ENCODE measurements at regions not wholly inside any gene's neighbourhood (a gene's known extent, or its start where the extent isn't known, plus 50 kb on each side); places are given as distances from the start of the nearest gene placed in this dataset.

- ATAC-seq: no peak
- Histone ChIP-seq H3K4me1 (no peaks in the 10 kb centered on the region), H3K27me3 (no peaks in the 10 kb centered on the region), H3K9me3 (no peaks in the 10 kb centered on the region), H3K4me3 (no peak overlapping the region), H3K36me3 (replicated peaks in 1 of 2; ENCODE audit: insufficient read depth in 1 of 2, low read depth in 2 of 2) (no peaks in the 10 kb centered on the region), H3K27ac (no peak overlapping the region)
- intact Hi-C loops (cut with DNase I): no loop called here
- WGBS, 2 donors: 54 to 56% methylated on average over 2 of the region's 2 CpGs
- DNase-seq: no peak
- no peak for TF ChIP-seq CTCF (IDR thresholded peaks at IDR 0.05)
- TF ChIP-seq POLR2A (IDR thresholded peaks at IDR 0.05): no peak
Measured at GRCh38 chr7:22631730-22632129, 95.3 kb upstream of the IL6 start.

GRCh38 chr7:22630069-22630468 lies 96.9 kb upstream of the IL6 start:
- no peak overlapping the region for H3K27ac ChIP-seq
- DNase-seq: no peak
- 95 to 100% methylated on average over 2 to 7 of the region's 7 CpGs for WGBS, 2 donors

GRCh38 chr7:22629056-22629455 lies 97.9 kb upstream of the IL6 start:
- Histone ChIP-seq H3K4me1 (no peaks in the 10 kb centered on the region), H3K36me3 (replicated peaks in 1 of 2; ENCODE audit: insufficient read depth in 1 of 2, low read depth in 2 of 2) (no peaks in the 10 kb centered on the region), H3K27me3 (no peaks in the 10 kb centered on the region), H3K4me3 (no peak overlapping the region), H3K27ac (no peak overlapping the region), H3K9me3 (no peaks in the 10 kb centered on the region)
- TF ChIP-seq POLR2A (IDR thresholded peaks at IDR 0.05): no peak
- no peak for TF ChIP-seq CTCF (IDR thresholded peaks at IDR 0.05)
- intact Hi-C loops (cut with DNase I): no loop called here
- ATAC-seq (no peak), DNase-seq (no peak)

More at GRCh38 chr7:22630069-22630468, 96.9 kb upstream of the IL6 start:
- ATAC-seq: no peak
- TF ChIP-seq CTCF (IDR thresholded peaks at IDR 0.05) (no peak), POLR2A (IDR thresholded peaks at IDR 0.05) (no peak)
- Histone ChIP-seq H3K36me3 (replicated peaks in 1 of 2; ENCODE audit: insufficient read depth in 1 of 2, low read depth in 2 of 2) (no peaks in the 10 kb centered on the region), H3K9me3 (no peaks in the 10 kb centered on the region), H3K27me3 (no peaks in the 10 kb centered on the region), H3K4me1 (no peaks in the 10 kb centered on the region), H3K4me3 (no peak overlapping the region)
- intact Hi-C loops (cut with DNase I): no loop called here

- Histone ChIP-seq H3K4me3 (no peak overlapping the region), H3K4me1 (no peaks in the 10 kb centered on the region), H3K27ac (no peak overlapping the region), H3K9me3 (no peaks in the 10 kb centered on the region), H3K27me3 (no peaks in the 10 kb centered on the region), H3K36me3 (replicated peaks in 1 of 2; ENCODE audit: insufficient read depth in 1 of 2, low read depth in 2 of 2) (no peaks in the 10 kb centered on the region)
- DNase-seq (no peak), ATAC-seq (no peak)
- intact Hi-C loops (cut with DNase I): no loop called here
- TF ChIP-seq POLR2A (IDR thresholded peaks at IDR 0.05): no peak
- no peak for TF ChIP-seq CTCF (IDR thresholded peaks at IDR 0.05)
- 73 to 100% methylated on average over 1 of the region's 1 CpG for WGBS, 2 donors
Measured at GRCh38 chr7:22628112-22628511, 98.9 kb upstream of the IL6 start.

- Histone ChIP-seq H3K4me3 (no peak overlapping the region), H3K27ac (no peak overlapping the region), H3K27me3 (no peaks in the 10 kb centered on the region), H3K4me1 (no peaks in the 10 kb centered on the region), H3K36me3 (replicated peaks in 1 of 2; ENCODE audit: insufficient read depth in 1 of 2, low read depth in 2 of 2) (no peaks in the 10 kb centered on the region), H3K9me3 (no peaks in the 10 kb centered on the region)
- TF ChIP-seq CTCF (IDR thresholded peaks at IDR 0.05) (no peak), POLR2A (IDR thresholded peaks at IDR 0.05) (no peak)
- intact Hi-C loops (cut with DNase I): no loop called here
- DNase-seq: no peak
- WGBS, 2 donors: 50 to 56% methylated on average over 2 of the region's 2 CpGs
- no peak for ATAC-seq
Measured at GRCh38 chr7:22627136-22627535, 99.9 kb upstream of the IL6 start.

Measured in body of pancreas (tissue), 4 donors.